CD4-positive, alpha-beta T cell treated with Interferon gamma for 1 hour (primary cell): ENCODE measurements at regions not wholly inside any gene's neighbourhood (a gene's known extent, or its start where the extent isn't known, plus 50 kb on each side); places are given as distances from the start of the nearest gene placed in this dataset.

Source experiments
- DNase-seq: peaks from one replicate; pipeline ENCODE4 v3.0.0-alpha.2; 2020

DNA sequence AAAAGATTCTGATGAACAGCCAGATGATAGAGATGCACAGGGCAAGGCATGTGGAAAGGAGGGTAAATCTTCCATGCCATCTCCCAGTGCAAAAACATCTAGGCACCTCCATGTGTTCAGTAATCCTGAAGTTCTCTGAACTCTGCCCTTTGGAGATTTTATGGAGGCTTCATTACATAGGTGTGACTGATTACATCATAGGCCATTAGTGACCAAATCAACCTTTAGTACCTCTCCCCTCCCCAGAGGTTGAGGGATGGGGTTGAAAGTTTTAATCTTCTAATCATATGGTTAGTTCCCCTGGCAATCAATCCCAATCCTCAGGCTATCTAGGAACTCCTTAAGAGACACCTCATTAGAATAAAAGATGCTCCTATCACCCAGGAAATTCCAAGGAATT lies 2190.2 kb upstream of the PIK3C3 start:
- no peak for DNase-seq

DNA sequence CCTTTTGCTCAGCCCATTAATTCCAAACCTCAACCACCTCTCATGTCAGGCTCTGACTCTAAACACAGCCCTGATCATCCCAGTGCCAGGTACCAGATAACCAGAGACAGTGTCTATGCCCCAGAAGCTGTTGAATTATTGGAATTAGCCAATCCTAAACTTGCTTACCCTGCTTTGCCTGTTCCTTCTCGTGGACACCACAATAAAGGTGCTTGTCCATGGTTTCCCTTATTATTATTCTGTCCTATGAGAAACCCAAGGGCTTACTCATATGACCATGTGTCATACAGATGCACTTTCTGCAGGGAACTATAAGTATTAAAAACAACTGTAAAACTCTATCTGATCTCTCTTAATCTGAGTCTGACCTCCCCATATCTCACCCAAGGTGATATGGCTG lies 2193.8 kb upstream of the PIK3C3 start:
- DNase-seq, result no peak

DNA sequence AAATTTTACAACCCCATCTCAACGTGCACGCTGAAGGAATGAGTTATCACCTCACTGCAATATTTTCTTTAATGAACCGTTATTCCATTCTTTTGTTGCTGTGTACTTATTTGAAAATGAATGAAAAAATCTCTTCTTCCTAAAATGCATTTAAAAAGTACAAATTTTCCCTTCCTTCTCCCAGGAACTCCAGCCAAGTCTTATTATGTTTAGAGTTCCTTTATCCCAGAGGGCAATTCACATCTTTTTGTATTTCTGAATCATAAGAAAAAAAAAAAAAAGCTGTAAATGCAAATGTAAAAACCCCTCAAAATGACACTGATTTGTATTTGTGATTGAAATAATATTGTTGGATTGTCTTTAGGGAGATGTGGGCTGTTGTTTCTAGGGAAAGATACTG lies 2194.3 kb upstream of the CELF4 start:
- DNase-seq, result no peak

DNA sequence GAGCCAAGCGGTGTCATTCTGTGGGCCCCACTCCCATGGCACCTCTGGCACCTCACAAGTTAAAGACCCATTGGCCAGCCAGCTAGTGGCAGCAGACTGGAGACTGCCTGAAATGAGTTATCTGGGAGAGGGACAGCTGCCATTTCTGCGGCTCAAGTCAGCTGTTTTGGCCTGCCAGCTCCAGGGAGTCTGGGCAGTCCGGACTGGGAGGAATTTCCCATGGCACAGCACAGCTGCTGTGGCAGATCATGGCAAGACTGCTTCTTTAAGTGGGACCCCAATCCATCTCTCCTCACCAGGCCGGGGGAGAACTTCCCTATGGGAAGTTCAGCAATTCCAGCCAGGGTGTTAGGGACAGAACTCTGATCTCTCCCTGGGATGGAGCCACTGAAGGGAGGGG lies 2187.6 kb upstream of the CELF4 start:
- DNase-seq, result no peak

GRCh38 chr18:39752351-39752750 lies 2186.8 kb upstream of the CELF4 start:
- DNase-seq, result no peak

DNA sequence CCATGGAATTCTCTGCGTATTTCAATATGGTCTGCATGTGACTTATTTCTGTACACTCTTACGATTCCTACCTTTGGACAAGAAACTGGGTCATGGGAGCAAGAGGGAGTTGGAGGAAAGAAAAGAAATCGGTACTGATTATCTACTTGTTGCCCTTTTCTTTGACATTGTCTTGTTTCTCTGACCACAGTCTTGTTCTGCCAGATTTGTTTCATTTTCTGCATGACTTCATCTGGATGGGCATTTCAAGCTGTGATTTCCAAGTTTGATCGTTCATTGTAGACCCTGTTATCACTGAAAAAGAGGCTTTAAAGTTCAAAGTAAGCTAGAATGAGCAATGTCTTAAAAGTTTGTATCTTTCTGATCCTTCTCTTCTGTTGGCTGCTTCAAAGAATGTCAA lies 2186.3 kb upstream of the CELF4 start:
- DNase-seq, result no peak

- DNase-seq, result no peak
Measured at GRCh38 chr18:39751161-39751560, 2185.6 kb upstream of the CELF4 start.

DNA sequence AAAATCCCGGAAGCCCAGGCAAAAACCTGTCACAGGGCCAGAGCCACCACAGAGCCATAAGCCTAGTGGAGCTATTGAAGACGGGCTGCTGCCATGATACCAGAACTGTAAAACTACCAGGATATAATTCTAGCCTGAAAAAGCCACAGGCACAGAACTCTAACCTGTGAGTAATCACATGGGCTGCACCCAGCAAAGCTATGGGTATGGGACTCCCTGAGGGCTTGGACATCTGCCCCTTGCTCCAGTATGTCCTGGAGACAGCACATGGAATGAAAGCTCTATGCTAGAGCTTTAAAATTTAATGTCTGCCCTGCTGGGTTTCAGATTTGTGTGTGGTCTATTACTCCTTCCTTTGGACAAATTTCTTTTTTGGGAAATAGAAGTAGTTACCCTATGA lies 2183.6 kb upstream of the CELF4 start:
- no peak for DNase-seq

- DNase-seq, result no peak
Measured at GRCh38 chr18:39748727-39749126, 2183.1 kb upstream of the CELF4 start.

- no peak for DNase-seq
Measured at GRCh38 chr18:39746201-39746600, 2180.6 kb upstream of the CELF4 start.

GRCh38 chr18:39743463-39743862 lies 2177.9 kb upstream of the CELF4 start:
- DNase-seq, result no peak

- DNase-seq, result no peak
Measured at GRCh38 chr18:39741755-39742466, 2176.3 kb upstream of the CELF4 start.

- no peak for DNase-seq
Measured at GRCh38 chr18:39737869-39738268, 2172.3 kb upstream of the CELF4 start.

DNA sequence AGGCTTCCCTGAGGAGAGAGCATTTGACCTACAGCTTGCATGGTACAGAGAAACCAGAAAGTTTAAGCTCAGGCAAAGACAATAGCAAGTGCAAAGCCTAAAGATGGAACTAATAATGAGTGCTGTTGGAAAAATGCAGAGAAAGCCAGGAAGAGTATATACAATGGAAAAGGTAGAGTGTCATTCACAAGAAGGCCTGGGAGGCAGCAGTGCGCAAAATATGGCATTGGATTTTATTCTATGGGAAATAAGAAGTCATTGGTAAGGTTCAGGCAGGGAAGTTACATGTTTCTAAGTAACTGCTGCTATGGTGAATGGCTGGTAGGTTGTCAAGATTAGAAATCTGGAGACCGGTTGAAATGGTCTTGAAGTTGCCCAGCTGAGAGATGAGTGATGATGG lies 2167.3 kb upstream of the CELF4 start:
- DNase-seq, result no peak

DNA sequence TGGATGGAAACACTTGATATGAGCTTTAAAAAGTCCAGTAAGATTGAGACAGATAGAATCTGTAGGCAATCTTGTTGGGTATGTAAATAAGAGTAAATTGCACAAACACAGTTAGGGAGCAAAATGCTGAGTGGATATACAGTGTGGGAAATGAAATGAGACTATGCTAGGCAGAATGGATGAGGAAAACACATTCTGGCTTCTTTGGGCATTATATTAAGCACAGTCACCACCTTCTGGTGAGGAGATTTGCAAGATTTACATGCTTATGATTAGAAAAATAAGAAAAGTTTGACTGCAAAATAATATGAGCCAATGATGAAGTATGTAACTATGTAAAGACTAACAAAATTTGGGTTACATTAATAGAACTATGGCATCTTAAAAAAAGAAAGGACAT lies 2165.0 kb upstream of the CELF4 start:
- no peak for DNase-seq

GRCh38 chr18:39724652-39725051 lies 2159.1 kb upstream of the CELF4 start:
- no peak for DNase-seq

DNA sequence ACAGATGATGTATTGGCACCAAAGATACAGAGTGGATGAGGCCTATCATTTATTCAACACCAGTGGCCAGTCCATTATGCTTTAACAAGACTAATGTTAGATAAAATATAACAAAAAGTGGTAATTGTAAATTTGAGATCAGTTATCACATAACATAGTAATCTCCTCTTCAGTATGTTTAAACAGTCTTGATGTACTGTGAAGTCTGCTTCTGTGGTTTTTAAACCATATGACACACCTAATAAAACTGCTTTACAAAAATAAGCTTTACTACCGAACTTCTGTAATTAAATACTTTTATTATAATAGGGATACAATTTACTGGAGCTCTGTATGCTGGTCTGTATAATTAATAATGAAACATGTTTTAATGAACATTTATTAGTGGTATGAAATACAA lies 2156.1 kb upstream of the CELF4 start:
- no peak for DNase-seq

DNA sequence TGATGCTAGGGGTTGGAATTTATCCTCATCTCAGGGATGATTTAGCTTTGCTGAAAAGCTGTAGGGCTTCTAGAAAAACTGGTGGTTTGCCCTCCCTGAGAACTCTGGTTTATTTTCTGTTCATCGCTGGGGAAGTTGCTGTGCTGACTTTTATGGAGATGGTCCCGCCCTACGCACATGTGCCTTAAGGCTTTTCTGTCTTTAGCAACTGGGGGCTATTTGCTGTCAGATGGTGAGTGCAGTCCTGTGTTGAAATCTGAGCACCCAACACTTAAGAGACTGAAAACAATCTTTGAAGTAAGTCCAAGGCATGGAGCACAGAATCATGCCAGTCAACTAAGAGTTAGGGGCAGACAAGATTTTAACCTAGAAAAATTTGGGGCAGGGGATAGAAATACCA lies 2148.4 kb upstream of the CELF4 start:
- no peak for DNase-seq

- DNase-seq, result no peak
Measured at GRCh38 chr18:39711701-39712100, 2146.1 kb upstream of the CELF4 start.

DNA sequence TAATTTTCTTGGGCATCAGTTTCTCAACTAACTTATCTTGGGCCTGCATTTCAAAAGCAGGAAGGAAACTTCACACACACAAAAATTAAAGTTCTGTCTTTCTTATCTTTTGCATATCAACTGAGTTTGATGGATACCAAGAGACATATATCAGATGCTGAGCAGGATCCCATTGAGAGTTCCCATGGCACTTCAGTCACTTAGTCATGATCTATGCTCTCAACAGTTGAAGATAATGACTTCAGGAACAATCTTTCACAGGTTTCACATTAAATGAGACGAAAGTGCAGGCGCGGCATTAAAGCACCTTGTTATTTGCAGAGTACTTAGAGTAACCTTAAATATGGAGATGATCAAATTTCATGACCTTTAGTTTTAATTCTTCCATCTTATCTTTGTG lies 2139.8 kb upstream of the CELF4 start:
- DNase-seq, result no peak

DNA sequence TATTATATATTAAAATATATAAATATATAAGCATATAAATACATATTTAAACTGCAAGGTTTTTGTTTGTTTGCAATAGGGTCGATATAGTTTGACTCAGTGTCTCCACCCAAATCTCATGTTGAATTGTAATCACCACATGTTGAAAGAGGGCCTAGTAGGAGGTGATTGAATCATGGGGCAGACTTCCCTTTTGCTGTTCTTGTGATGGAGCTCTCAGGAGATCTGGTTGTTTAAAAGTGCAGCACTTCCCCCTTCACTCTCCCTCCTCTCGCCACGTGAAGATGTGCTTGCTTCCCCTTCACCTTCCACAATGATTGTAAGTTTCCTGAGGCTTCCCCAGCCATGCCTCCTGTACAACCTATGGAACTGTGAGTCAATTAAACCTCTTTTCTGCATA lies 2137.3 kb upstream of the CELF4 start:
- DNase-seq, result no peak

GRCh38 chr18:39701839-39702238 lies 2136.2 kb upstream of the CELF4 start:
- DNase-seq, result no peak

DNA sequence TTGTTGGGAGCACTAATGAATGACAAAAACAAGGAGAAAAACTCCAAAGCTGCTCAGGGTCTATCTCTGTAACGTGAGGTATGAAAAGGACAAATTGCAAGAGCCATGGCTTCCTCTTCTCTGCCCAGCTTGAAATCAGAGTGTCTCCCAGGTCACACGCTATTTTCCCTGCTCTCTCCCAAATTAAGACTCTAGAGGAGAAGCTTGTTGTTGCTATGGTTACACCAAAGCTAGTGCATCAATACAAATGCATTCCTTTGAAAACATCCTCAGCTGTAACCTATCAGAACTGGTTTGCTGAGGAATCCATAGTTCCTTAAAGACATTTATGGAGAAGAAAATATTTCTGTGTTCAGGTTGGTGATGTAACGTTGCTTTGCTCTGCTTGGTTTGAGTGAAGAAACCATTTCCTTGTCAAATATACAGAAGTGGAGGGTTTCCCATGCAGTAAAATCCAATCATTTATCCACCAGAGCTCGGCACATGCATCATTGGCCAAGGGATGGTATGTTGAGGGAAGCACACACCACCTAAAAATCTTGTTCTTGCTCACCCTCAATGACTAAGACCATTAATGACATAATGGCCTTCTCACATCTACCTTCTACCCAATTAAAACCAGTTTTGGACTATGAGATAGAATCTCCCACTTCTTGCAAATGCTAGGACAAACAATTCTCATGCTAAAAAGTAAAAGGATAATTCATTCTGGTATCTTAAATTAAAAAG lies 2135.6 kb upstream of the CELF4 start:
- no peak for DNase-seq

DNA sequence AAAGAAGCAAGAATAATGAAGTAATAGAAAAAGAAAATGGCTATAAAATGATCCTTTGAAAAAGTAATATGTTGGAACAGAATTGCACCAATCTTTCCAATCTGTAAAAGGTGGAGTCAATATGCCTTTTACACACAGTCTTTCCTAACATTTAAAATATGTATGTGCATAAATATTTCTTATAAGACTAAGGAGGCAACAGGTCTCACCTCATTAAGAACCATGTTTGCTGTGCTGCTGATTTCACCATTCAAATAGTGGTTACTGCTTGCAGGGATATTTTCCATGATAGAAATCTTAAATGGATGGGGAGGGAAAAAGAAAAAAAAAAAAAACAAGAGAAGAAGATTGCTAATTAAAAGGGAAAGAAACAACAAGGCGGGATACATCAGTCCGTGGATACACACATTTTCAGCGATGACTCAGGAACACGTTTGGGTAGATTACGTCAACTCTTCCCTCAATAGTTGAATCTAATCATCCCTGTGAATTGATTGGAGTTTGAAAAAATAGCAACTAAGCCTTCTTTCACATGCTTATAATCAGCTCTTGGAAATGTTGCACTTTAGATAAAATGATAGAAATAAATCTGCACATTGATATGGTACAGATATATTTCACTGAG lies 2133.9 kb upstream of the CELF4 start:
- no peak for DNase-seq
